WI38 (cell line): ENCODE measurements at regions not wholly inside any gene's neighbourhood (a gene's known extent, or its start where the extent isn't known, plus 50 kb on each side); places are given as distances from the start of the nearest gene placed in this dataset.

Source experiments
- H3K4me3 ChIP-seq: 2 replicates; pipeline ENCODE4 v1.5.1; 2011; ENCODE audit warnings: low read depth, mild to moderate bottlenecking, control low read depth, low read length
- TF ChIP-seq, protein P1 (sequence below): IDR thresholded peaks from 2 replicates; pipeline ENCODE4 v1.5.1; 2012; ENCODE audit warnings: low read depth, mild to moderate bottlenecking, control low read depth, low read length

DNA sequence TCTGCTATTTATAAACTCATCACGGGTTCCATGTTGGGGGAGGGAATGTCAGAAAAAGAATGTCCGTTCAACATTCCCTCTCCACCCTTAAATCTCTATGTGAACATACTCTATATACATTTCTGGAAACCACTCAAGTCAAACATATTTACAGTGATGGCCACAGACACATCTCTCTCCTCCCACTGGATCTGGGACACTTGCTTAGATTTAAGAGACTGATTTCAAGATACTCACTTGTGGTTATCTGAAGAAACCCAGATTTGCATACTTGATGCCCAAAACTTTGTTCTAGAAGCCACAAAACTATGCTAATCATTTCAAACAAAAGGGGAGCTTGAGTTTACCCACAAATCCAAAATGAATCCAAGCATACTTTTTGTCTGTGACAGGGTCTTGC is 182.9 kb upstream of the SOX9 start:
- TF ChIP-seq, protein P1, sequence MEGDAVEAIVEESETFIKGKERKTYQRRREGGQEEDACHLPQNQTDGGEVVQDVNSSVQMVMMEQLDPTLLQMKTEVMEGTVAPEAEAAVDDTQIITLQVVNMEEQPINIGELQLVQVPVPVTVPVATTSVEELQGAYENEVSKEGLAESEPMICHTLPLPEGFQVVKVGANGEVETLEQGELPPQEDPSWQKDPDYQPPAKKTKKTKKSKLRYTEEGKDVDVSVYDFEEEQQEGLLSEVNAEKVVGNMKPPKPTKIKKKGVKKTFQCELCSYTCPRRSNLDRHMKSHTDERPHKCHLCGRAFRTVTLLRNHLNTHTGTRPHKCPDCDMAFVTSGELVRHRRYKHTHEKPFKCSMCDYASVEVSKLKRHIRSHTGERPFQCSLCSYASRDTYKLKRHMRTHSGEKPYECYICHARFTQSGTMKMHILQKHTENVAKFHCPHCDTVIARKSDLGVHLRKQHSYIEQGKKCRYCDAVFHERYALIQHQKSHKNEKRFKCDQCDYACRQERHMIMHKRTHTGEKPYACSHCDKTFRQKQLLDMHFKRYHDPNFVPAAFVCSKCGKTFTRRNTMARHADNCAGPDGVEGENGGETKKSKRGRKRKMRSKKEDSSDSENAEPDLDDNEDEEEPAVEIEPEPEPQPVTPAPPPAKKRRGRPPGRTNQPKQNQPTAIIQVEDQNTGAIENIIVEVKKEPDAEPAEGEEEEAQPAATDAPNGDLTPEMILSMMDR: no peak
- H3K4me3 ChIP-seq: no peak overlapping the region

DNA sequence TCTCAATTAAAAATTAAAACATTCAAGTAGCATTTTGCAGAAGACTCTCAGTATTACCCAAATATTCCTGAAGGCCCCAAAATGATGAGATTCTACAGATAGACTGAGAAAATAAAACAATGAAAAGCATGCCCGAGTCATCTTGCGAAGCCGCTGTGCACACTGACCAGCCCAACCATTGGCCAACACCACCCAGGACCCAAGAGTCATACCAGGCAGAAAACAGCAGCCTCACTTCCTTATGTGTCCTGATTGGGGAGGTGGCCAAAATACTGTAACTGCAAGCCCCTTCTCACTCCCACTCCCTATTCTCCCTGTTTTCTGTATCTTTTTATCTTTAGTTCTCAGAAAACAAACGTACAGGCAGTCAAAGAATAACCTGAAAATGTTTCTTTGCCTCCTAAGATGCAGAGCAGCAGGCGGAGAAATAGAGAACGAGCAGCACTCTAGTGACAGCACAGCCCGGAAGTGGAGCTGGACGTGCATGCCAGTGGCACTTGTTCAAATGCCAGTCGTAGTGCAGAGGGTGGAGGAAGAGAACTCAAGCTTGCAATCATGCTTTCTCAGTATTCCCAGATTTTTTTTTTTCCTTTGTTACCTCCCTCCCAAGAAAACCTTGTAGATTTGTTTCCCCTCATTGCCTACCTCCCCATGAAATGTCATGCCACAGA is 182.3 kb upstream of the SOX9 start:
- TF ChIP-seq, protein P1: no peak
- H3K4me3 ChIP-seq: no peak overlapping the region

DNA sequence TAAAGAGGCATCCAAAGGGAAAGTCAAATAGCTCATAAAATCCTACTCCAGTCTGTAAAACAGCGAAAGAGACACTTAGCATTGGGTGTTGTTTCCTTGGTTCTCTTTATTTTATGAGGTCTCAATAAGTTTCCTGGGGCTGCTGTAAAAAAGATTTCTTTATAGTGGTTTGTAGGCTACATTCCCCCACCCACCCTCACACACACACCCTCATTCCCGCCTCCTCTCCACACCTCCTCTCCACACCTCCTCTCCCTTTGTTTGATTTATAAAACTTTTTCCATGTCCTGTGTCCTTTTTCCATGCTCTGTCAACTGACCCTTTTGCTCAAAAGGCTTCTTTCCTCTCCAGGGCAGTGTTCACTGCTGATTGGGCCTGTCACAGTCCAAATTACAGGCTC is 178.9 kb upstream of the SOX9 start:
- TF ChIP-seq, protein P1: no peak

DNA sequence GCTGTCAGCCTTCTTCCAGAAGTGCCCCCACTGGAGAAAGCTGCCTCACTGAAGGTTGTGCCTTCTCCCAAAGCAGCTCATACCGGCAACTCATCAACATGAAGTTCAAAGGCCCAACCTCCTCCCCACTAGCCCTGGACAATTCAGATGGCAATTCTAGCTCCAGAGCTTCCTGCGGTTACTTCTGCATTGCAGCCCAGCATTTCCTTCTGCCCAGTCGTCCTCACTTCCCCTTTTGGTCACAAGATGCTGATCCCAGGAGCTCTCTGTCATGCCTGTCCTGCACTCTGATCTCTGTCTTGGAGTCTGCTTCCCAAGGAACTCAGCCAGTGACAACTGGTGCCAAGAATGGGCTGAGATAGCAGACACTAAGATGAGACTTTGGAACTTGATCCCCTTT is 178.2 kb upstream of the SOX9 start:
- H3K4me3 ChIP-seq: no peak overlapping the region

More for the DNA sequence above, 178.9 kb upstream of the SOX9 start:
- H3K4me3 ChIP-seq: no peak overlapping the region

DNA sequence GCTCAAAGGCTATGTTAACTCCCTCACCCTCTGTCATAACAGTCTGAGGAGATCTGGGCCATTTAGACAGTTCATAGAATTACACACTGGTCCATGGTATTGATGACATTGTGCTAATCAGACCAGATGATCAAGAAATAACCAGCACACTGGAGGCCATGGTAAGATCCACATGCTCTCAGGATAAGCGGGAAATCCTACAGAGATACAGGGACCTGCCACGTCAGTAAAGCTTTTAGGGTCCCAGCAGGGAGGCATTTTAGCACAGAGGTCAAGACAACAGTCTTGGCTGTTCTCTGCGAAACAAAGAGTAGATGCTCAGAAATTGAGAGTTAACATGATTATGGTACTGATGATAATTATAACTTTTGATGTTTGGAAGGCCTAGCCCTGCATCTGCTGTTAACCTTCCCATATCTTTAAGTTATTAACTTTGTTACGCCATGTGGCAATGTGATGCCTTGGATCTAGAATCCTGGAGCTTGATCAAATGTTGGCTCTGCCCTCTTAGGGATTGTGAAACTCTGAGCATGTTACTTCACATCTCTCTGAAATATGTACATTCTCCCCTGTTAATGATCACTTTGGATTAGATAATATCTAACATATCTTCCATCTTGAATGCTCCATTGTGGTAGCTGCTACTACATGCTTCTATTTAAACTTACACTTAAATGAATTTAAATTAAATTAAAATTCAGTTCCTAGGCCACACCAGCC is 172.0 kb upstream of the SOX9 start:
- TF ChIP-seq, protein P1: no peak
- H3K4me3 ChIP-seq: no peak overlapping the region

More for the DNA sequence above, 178.2 kb upstream of the SOX9 start:
- TF ChIP-seq, protein P1: no peak

DNA sequence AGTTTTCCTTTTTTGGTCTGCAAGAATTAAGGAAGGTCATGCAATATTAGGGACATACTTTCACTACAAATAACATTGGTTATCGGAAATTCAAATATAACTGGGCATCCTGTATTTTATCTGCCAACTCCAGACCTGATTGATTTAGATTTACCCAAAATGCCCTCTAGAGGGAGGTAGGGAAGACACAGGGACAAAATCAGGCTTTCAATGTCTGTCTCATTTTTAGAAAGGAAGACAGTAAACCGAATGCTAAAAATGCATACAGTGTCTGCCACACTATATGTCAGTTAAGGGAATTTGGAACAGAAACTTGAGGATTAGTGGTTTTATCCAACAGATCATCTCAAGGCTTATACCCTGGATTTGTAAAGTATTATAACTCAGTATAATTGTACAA is 161.7 kb upstream of the SOX9 start:
- TF ChIP-seq, protein P1: peak; percentile 38; the same call in 1 of the 2 replicates

DNA sequence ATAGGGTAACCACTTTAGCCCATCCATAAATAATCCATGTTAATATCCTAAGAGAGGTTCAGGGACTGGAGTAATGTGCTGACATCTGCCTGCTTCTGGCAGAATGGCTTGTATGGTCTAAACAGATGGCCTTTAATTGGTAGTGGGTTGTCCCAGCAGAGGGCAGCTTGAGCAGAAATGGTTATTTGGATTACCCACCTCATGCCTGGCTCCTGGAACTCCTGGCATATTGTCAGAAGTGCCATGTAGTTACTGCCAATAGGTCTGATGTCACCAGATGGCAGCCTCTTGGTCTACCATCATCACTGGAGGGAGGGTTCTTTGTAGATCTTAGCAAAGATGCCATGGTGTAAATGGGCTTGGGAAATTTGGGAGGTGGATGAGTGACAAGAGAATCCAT is 157.5 kb upstream of the SOX9 start:
- TF ChIP-seq, protein P1: no peak
- H3K4me3 ChIP-seq: no peak overlapping the region

More for the DNA sequence above, 161.7 kb upstream of the SOX9 start:
- H3K4me3 ChIP-seq: no peak overlapping the region
